ENCODE measurements at regions not wholly inside any gene's neighbourhood (a gene's known extent, or its start where the extent isn't known, plus 50 kb on each side); places are given as distances from the start of the nearest gene placed in this dataset.
A peak's percentile ranks its signal among the peaks of the same experiment; 100 is the strongest.

DNA sequence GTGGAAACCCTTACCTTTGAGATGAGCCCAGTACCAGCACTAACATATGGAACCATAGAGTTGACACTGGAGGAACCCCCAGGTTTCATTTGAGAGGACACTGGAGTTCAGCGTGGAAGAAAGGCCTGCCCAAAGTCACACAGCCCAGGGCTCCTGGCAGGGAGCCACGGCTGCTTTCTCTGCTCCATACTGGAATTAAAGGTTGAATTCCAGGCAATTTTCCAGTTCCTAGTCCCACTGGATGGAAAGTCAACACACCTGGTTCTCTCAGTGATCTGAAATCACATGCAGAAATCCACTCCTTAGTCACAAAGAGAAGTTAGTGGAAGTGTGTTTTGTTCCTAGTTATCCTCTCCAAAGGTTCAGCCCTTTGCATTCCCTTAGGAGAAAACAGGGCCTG, 336.1 kb upstream of the SKOR2 start:
- POLR2A ChIA-PET: no interaction called here

DNA sequence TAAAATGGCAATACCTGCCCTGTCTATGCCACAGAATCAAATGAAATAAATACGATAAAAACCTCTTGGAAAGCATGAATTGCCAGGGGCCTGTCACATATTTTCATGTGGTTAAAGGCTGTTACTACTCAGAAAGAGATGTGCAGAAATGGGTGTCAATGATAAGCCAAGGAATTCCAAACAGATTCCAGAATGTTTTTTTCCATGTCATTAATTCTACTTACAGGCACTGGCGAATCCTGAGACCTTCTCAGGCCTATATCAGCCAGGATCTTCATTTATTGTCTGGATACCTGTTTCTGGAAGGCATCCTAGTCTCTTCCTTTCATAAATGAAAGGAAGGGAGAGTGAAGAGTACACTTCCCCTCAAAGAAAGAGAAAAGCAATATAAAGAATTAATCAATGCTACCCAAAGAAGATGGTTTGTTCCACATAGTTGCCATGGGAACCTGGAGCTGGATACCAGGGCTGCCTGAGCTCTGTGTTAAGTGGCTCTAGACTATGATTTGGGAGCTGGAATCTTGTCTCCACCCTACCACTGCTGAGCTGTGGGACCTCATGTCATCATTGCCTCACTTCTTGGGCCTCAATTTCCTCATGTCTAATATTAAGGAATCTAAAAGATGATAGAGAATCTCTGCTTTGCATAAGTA, 335.1 kb upstream of the SKOR2 start:
- H3K4me1 Mint-ChIP-seq: no peaks in the 10 kb centered on the region
- H3K4me3 Mint-ChIP-seq: no peak overlapping the region
- WGBS (ENCODE audit: insufficient coverage): no CpG with 5 or more reads among the region's 2 CpGs
- H3K36me3 ChIP-seq (ENCODE audit: control insufficient read depth in 2 of 2, extremely low read depth in 1 of 2, insufficient read depth in 1 of 2, low read length in 1 of 2): no peaks in the 10 kb centered on the region
- H3K27ac Mint-ChIP-seq: no peak overlapping the region
- no peaks in the 10 kb centered on the region for H3K9me3 ChIP-seq
- CTCF ChIA-PET: no interaction called here
- peaks cover 4 to 16% of the 10 kb centered on the region in 2 donors for H3K27me3 Mint-ChIP-seq
- no peak overlapping the region for H3K27ac ChIP-seq (ENCODE audit: low read length)
- no peaks in the 10 kb centered on the region for H3K36me3 Mint-ChIP-seq
- H3K9me3 Mint-ChIP-seq: no peaks in the 10 kb centered on the region
- ATAC-seq (replicated peaks in 1 of 4): no peak
- peaks cover 0 to 4% of the 10 kb centered on the region in 2 experiments for H3K27me3 ChIP-seq (replicated peaks in 1 of 2; ENCODE audit: control insufficient read depth in 2 of 2, extremely low read depth in 1 of 2, insufficient read depth in 2 of 2, low read length in 1 of 2)
- no peak for DNase-seq
- POLR2A ChIA-PET: no interaction called here
- H3K4me3 ChIP-seq (ENCODE audit: control insufficient read depth in 1 of 2, extremely low read depth in 1 of 2, low read length in 1 of 2): no peak overlapping the region
- H3K4me1 ChIP-seq (ENCODE audit: control insufficient read depth in 1 of 2, extremely low read depth in 1 of 2, insufficient read depth in 2 of 2, low read length in 2 of 2): no peaks in the 10 kb centered on the region

More for the DNA sequence above, 336.1 kb upstream of the SKOR2 start:
- H3K27ac Mint-ChIP-seq: no peak overlapping the region
- no peak overlapping the region for H3K27ac ChIP-seq (ENCODE audit: low read length)
- CTCF ChIA-PET: interaction anchor here in 1 of 2 donors (0.6 kb wide), 1 partner anchor 11 kb away, joined by 4 read pairs; no protein-coding TSS in a partner anchor
- H3K4me1 Mint-ChIP-seq: no peaks in the 10 kb centered on the region
- peaks cover 3 to 6% of the 10 kb centered on the region in 2 experiments for H3K27me3 ChIP-seq (replicated peaks in 1 of 2; ENCODE audit: control insufficient read depth in 2 of 2, extremely low read depth in 1 of 2, insufficient read depth in 2 of 2, low read length in 1 of 2)
- H3K9me3 Mint-ChIP-seq: no peaks in the 10 kb centered on the region
- H3K4me3 ChIP-seq (ENCODE audit: control insufficient read depth in 1 of 2, extremely low read depth in 1 of 2, low read length in 1 of 2): no peak overlapping the region
- 53% methylated on average over 2 of the region's 2 CpGs for WGBS (ENCODE audit: insufficient coverage)
- H3K36me3 ChIP-seq (ENCODE audit: control insufficient read depth in 2 of 2, extremely low read depth in 1 of 2, insufficient read depth in 1 of 2, low read length in 1 of 2): no peaks in the 10 kb centered on the region
- ATAC-seq (replicated peaks in 1 of 4): no peak
- DNase-seq: no peak
- H3K9me3 ChIP-seq: no peaks in the 10 kb centered on the region
- no peaks in the 10 kb centered on the region for H3K4me1 ChIP-seq (ENCODE audit: control insufficient read depth in 1 of 2, extremely low read depth in 1 of 2, insufficient read depth in 2 of 2, low read length in 2 of 2)
- H3K4me3 Mint-ChIP-seq: no peak overlapping the region
- no peaks in the 10 kb centered on the region for H3K36me3 Mint-ChIP-seq
- peaks cover 11 to 23% of the 10 kb centered on the region in 2 donors for H3K27me3 Mint-ChIP-seq

DNA sequence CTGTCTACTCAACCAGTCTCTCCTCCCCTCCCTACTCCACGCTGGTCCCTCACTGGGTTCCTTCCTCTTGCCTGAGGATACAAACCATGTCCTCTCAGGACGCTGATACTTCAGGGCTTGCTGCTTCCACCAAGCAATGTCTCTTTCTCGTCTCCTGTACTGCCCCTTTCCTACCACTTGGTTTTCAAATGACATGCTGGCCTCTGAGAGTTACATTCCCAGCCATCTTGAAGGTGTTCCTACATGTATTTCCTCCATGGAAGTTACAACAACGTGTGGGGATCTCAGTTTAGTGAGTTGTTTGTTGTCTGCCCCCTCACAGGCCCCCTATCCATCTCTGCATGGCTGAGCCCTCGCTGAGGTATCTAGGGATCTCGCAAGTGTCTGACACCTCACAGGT, 334.5 kb upstream of the SKOR2 start:
- H3K27me3 Mint-ChIP-seq: peaks cover 0 to 11% of the 10 kb centered on the region in 2 donors
- H3K27ac Mint-ChIP-seq: no peak overlapping the region
- H3K4me3 ChIP-seq (ENCODE audit: control insufficient read depth in 1 of 2, extremely low read depth in 1 of 2, low read length in 1 of 2): no peak overlapping the region
- no peaks in the 10 kb centered on the region for H3K4me1 Mint-ChIP-seq
- 53% methylated on average over 3 of the region's 6 CpGs for WGBS (ENCODE audit: insufficient coverage)
- no peaks in the 10 kb centered on the region for H3K36me3 Mint-ChIP-seq
- ATAC-seq (replicated peaks in 1 of 4) (no peak), DNase-seq (no peak)
- no peak overlapping the region for H3K4me3 Mint-ChIP-seq
- peaks cover 0 to 4% of the 10 kb centered on the region in 2 experiments for H3K27me3 ChIP-seq (replicated peaks in 1 of 2; ENCODE audit: control insufficient read depth in 2 of 2, extremely low read depth in 1 of 2, insufficient read depth in 2 of 2, low read length in 1 of 2)
- no peaks in the 10 kb centered on the region for H3K9me3 Mint-ChIP-seq
- no peaks in the 10 kb centered on the region for H3K4me1 ChIP-seq (ENCODE audit: control insufficient read depth in 1 of 2, extremely low read depth in 1 of 2, insufficient read depth in 2 of 2, low read length in 2 of 2)
- ChIA-PET CTCF (no interaction called here), POLR2A (no interaction called here)
- no peak overlapping the region for H3K27ac ChIP-seq (ENCODE audit: low read length)
- no peaks in the 10 kb centered on the region for H3K9me3 ChIP-seq
- no peaks in the 10 kb centered on the region for H3K36me3 ChIP-seq (ENCODE audit: control insufficient read depth in 2 of 2, extremely low read depth in 1 of 2, insufficient read depth in 1 of 2, low read length in 1 of 2)

GRCh38 chr18:47585136-47585535, 333.7 kb upstream of the SKOR2 start:
- ATAC-seq (replicated peaks in 1 of 4): no peak
- CTCF ChIA-PET: interaction anchor here in 1 of 2 donors (1.0 kb wide), 1 partner anchor 12 kb away, joined by 3 read pairs; no protein-coding TSS in a partner anchor
- Mint-ChIP-seq H3K36me3 (no peaks in the 10 kb centered on the region), H3K27me3 (peaks cover 2 to 18% of the 10 kb centered on the region in 2 donors), H3K4me1 (no peaks in the 10 kb centered on the region), H3K4me3 (no peak overlapping the region), H3K9me3 (no peaks in the 10 kb centered on the region), H3K27ac (no peak overlapping the region)
- Histone ChIP-seq H3K4me1 (ENCODE audit: control insufficient read depth in 1 of 2, extremely low read depth in 1 of 2, insufficient read depth in 2 of 2, low read length in 2 of 2) (no peaks in the 10 kb centered on the region), H3K9me3 (no peaks in the 10 kb centered on the region), H3K27me3 (replicated peaks in 1 of 2; ENCODE audit: control insufficient read depth in 2 of 2, extremely low read depth in 1 of 2, insufficient read depth in 2 of 2, low read length in 1 of 2) (peaks cover 0 to 7% of the 10 kb centered on the region in 2 experiments), H3K4me3 (ENCODE audit: control insufficient read depth in 1 of 2, extremely low read depth in 1 of 2, low read length in 1 of 2) (no peak overlapping the region), H3K36me3 (ENCODE audit: control insufficient read depth in 2 of 2, extremely low read depth in 1 of 2, insufficient read depth in 1 of 2, low read length in 1 of 2) (no peaks in the 10 kb centered on the region), H3K27ac (ENCODE audit: low read length) (no peak overlapping the region)
- 88% methylated on average over 3 of the region's 5 CpGs for WGBS (ENCODE audit: insufficient coverage)
- POLR2A ChIA-PET: no interaction called here
- no peak for DNase-seq

GRCh38 chr18:47582093-47582492, 330.6 kb upstream of the SKOR2 start:
- peaks cover 2 to 20% of the 10 kb centered on the region in 2 donors for H3K27me3 Mint-ChIP-seq
- no peaks in the 10 kb centered on the region for H3K4me1 Mint-ChIP-seq
- no peaks in the 10 kb centered on the region for H3K9me3 ChIP-seq
- no peak for DNase-seq
- no peaks in the 10 kb centered on the region for H3K36me3 ChIP-seq (ENCODE audit: control insufficient read depth in 2 of 2, extremely low read depth in 1 of 2, insufficient read depth in 1 of 2, low read length in 1 of 2)
- no peaks in the 10 kb centered on the region for H3K36me3 Mint-ChIP-seq
- H3K27ac ChIP-seq (ENCODE audit: low read length): no peak overlapping the region
- peak in 1 of 4 experiments; percentile 32 for ATAC-seq (replicated peaks in 1 of 4)
- H3K4me1 ChIP-seq (ENCODE audit: control insufficient read depth in 1 of 2, extremely low read depth in 1 of 2, insufficient read depth in 2 of 2, low read length in 2 of 2): no peaks in the 10 kb centered on the region
- ChIA-PET CTCF (no interaction called here), POLR2A (no interaction called here)
- H3K4me3 Mint-ChIP-seq: no peak overlapping the region
- peaks cover 0 to 9% of the 10 kb centered on the region in 2 experiments for H3K27me3 ChIP-seq (replicated peaks in 1 of 2; ENCODE audit: control insufficient read depth in 2 of 2, extremely low read depth in 1 of 2, insufficient read depth in 2 of 2, low read length in 1 of 2)
- no peaks in the 10 kb centered on the region for H3K9me3 Mint-ChIP-seq
- H3K4me3 ChIP-seq (ENCODE audit: control insufficient read depth in 1 of 2, extremely low read depth in 1 of 2, low read length in 1 of 2): no peak overlapping the region
- no peak overlapping the region for H3K27ac Mint-ChIP-seq
- 25% methylated on average over 2 of the region's 3 CpGs for WGBS (ENCODE audit: insufficient coverage)

DNA sequence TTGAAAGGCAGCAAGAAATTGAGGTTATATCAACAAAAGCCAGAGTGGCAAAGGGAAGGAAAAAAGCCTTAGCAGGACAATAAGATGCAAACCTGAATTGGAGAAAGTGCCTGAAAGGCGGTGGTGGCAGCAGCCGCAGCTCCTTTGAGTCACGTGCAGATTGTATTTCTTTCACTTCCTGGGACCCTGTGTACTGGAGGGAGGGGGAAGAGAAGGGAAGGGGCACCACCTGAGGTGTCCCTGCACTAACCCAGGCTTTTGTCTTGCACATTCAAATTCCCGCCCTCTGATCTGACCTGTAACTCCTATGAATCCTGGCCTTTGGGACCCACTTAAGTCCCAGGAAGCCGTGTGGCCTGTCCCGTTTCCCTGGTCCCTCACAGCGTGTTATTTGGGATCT, 326.1 kb upstream of the SKOR2 start:
- POLR2A ChIA-PET: interaction anchor here in 1 of 2 donors (0.6 kb wide), 1 partner anchor 489 kb away, joined by 9 read pairs; no protein-coding TSS in a partner anchor
- Mint-ChIP-seq H3K27ac (no peak overlapping the region), H3K4me3 (no peak overlapping the region), H3K27me3 (peaks cover 5 to 18% of the 10 kb centered on the region in 2 donors), H3K36me3 (no peaks in the 10 kb centered on the region), H3K9me3 (no peaks in the 10 kb centered on the region), H3K4me1 (no peaks in the 10 kb centered on the region)
- H3K4me3 ChIP-seq (ENCODE audit: control insufficient read depth in 1 of 2, extremely low read depth in 1 of 2, low read length in 1 of 2): no peak overlapping the region
- no peak overlapping the region for H3K27ac ChIP-seq (ENCODE audit: low read length)
- DNase-seq (no peak), ATAC-seq (replicated peaks in 1 of 4) (no peak)
- peaks cover 0 to 9% of the 10 kb centered on the region in 2 experiments for H3K27me3 ChIP-seq (replicated peaks in 1 of 2; ENCODE audit: control insufficient read depth in 2 of 2, extremely low read depth in 1 of 2, insufficient read depth in 2 of 2, low read length in 1 of 2)
- H3K4me1 ChIP-seq (ENCODE audit: control insufficient read depth in 1 of 2, extremely low read depth in 1 of 2, insufficient read depth in 2 of 2, low read length in 2 of 2): no peaks in the 10 kb centered on the region
- 61% methylated on average over 6 of the region's 7 CpGs for WGBS (ENCODE audit: insufficient coverage)
- H3K9me3 ChIP-seq: no peaks in the 10 kb centered on the region
- no peaks in the 10 kb centered on the region for H3K36me3 ChIP-seq (ENCODE audit: control insufficient read depth in 2 of 2, extremely low read depth in 1 of 2, insufficient read depth in 1 of 2, low read length in 1 of 2)
- CTCF ChIA-PET: interaction anchor here in 1 of 2 donors (0.5 to 0.6 kb wide), 2 partner anchors 10 to 1902 kb away, joined by 4 to 5 read pairs; no protein-coding TSS in a partner anchor
